ENCODE measurements at regions not wholly inside any gene's neighbourhood (a gene's known extent, or its start where the extent isn't known, plus 50 kb on each side); places are given as distances from the start of the nearest gene placed in this dataset.

DNA sequence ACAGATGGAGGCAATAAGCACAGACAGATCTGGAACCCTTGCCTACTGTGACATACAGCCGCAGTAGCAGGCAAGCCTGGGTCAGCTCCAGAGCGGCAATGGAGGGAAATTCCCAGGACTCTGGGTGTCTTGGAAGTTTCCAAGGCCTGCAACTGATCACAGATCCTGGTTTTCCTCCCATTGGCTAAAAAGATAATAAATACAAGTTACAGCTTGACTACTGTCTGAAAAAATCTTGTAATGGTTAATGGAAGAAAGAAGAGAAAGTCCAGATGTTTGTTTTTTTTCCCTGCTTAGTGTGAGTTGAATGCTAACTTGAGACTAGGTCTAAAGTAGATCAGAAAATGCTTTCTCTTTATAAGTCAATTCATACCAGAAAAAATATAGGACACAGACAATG lies 307.6 kb downstream of the ALDH8A1 start:
- TF ChIP-seq POLR2A (IDR thresholded peaks at IDR 0.05) (no peak), EP300 (IDR thresholded peaks at IDR 0.05; ENCODE audit: low read depth) (no peak), POLR2AphosphoS5 (IDR thresholded peaks at IDR 0.05) (no peak)
- TF ChIP-seq, protein P1, sequence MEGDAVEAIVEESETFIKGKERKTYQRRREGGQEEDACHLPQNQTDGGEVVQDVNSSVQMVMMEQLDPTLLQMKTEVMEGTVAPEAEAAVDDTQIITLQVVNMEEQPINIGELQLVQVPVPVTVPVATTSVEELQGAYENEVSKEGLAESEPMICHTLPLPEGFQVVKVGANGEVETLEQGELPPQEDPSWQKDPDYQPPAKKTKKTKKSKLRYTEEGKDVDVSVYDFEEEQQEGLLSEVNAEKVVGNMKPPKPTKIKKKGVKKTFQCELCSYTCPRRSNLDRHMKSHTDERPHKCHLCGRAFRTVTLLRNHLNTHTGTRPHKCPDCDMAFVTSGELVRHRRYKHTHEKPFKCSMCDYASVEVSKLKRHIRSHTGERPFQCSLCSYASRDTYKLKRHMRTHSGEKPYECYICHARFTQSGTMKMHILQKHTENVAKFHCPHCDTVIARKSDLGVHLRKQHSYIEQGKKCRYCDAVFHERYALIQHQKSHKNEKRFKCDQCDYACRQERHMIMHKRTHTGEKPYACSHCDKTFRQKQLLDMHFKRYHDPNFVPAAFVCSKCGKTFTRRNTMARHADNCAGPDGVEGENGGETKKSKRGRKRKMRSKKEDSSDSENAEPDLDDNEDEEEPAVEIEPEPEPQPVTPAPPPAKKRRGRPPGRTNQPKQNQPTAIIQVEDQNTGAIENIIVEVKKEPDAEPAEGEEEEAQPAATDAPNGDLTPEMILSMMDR (IDR thresholded peaks at IDR 0.05), result no peak

Measured in transverse colon (tissue), 4 donors.